Heart right ventricle (tissue), 16 donors: ENCODE measurements at regions not wholly inside any gene's neighbourhood (a gene's known extent, or its start where the extent isn't known, plus 50 kb on each side); places are given as distances from the start of the nearest gene placed in this dataset.

Experiments
- ATAC-seq, 8 donors: fragments of 200-7000 bp; cut with Tn5 transposase; one replicate each; pipeline ENCODE4 v1.9.1; 2020; ENCODE audit warnings: mild to moderate bottlenecking in 8 of 8, moderate library complexity in 8 of 8, moderate number of reproducible peaks in 1 of 8
- DNase-seq, 2 donors: peaks; one replicate each; pipeline ENCODE4 v3.0.0-alpha.2; 2020
- H3K27ac ChIP-seq, 10 donors: fragments of 200-600 bp; sonication (generic) in 2 of 10; one replicate each; pipeline versions ENCODE4 v1.5.0 to v1.8.0; 2020 to 2022; ENCODE audit warnings: mild to moderate bottlenecking in 3 of 10
- H3K27me3 ChIP-seq, 7 donors: fragments of 200-600 bp; one replicate each; pipeline ENCODE4 v1.8.0; 2021 to 2022; ENCODE audit warnings: mild to moderate bottlenecking in 2 of 7
- H3K36me3 ChIP-seq, 9 donors: fragments of 200-600 bp; sonication (generic) in 1 of 9; one replicate each; pipeline versions ENCODE4 v1.5.0 to v1.8.0; 2020 to 2022; ENCODE audit warnings: mild to moderate bottlenecking in 2 of 9
- H3K4me1 ChIP-seq, 9 donors: fragments of 200-600 bp; sonication (generic) in 1 of 9; one replicate each; pipeline versions ENCODE4 v1.5.0 to v1.8.0; 2020 to 2022; ENCODE audit warnings: mild to moderate bottlenecking in 4 of 9
- H3K4me3 ChIP-seq, 10 donors: fragments of 200-600 bp; sonication (generic) in 2 of 10; one replicate each; pipeline versions ENCODE4 v1.5.0 to v1.8.0; 2020 to 2022; ENCODE audit warnings: mild to moderate bottlenecking in 7 of 10, moderate library complexity in 2 of 10
- H3K9me3 ChIP-seq, 11 donors: fragments of 200-600 bp in 10 of 11; sonication (generic) in 2 of 11; one replicate each; pipeline versions ENCODE4 v1.5.0 to v1.8.0; 2013 to 2022; ENCODE audit warnings: mild to moderate bottlenecking in 2 of 11, control low read depth in 1 of 11, moderate library complexity in 1 of 11
- WGBS, 2 donors: extraction: QIAGEN DNeasy Blood & Tissue Kit; methylation state at CpG; one replicate each; pipeline ENCODE4 v1.1.7; 2013; ENCODE audit warnings: inconsistent platforms in 1 of 2; 5-methylcytosine and 5-hydroxymethylcytosine counted together
- intact Hi-C, 10 donors: fragments of 100-400 bp; cut with DNase I; formaldehyde crosslinking; loops; one replicate each; pipeline versions ENCODE4 v1.11.1 to v1.14.2; 2022
- TF ChIP-seq, protein P1 (sequence below), 9 donors: fragments of 200-600 bp; sonication (generic) in 2 of 9; IDR thresholded peaks; one replicate each; pipeline versions ENCODE4 v1.5.0 to v1.8.0; 2021 to 2022; ENCODE audit warnings: antibody characterized with exemption in 9 of 9, mild to moderate bottlenecking in 5 of 9, moderate library complexity in 1 of 9
- donor health status: Arrhythmogenic right ventricular cardiomyopathy.
- donor health status: ischemic (EF 13 %, LVEDD 7.1; RV severe dilation, severe dysfunction).
- donor health status: healthy with polysubstance abuse.
- donor health status: DM: no; HTN: yes; CAD: no.
- donor health status: DM: no; HTN: no; CAD: no.
- donor health status: ischemic (EF 25% LVEDD 6.9; RV normal size, moderate dysfunction).
- donor health status: ischemic (EF 25% LVEDD 5.7; RV mildly dilated, moderate dysfunction).
- donor health status: healthy.
- donor health status: DM: yes; HTN: yes; CAD: no.
- donor health status: Ischemic cardiomyopathy.
- donor health status: ischemic (EF 35%, LVEDD 5.7; RV mildly dilated, moderate dysfunction).
- donor health status: nonischemic (EF 11% LVEDD 7.7; RV severe dilation, severe dysfunction).
- donor health status: DM: yes; HTN: yes; CAD: no.
- donor health status: PGD.
- donor health status: ischemic (EF 29% LVEDD 5.4; RV normal size, mild dysfunction).
- donor health status: nonischemic (EF 23%, LVEDD 6.1; RV moderate dilation, normal function).

DNA sequence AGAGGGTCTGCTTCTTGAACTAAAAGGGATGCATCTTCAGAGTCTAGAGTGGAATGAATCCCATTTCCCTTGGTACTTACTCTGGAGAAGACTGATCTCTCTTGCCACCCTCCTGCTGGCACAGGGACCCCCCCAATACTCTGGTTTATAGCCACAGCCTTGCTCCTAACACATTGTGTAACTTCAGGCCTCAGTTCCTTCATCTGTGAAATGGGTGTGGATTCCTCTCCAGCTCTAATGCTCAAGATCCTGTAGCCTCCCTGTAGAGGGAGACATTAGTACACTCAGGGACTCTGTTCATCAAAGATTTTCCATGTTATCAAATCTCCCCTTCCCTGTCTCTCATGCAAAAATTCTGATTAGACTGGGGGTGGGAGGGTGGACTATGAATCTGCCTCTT is 315.7 kb upstream of the MOCS1 start:
- TF ChIP-seq, protein P1, sequence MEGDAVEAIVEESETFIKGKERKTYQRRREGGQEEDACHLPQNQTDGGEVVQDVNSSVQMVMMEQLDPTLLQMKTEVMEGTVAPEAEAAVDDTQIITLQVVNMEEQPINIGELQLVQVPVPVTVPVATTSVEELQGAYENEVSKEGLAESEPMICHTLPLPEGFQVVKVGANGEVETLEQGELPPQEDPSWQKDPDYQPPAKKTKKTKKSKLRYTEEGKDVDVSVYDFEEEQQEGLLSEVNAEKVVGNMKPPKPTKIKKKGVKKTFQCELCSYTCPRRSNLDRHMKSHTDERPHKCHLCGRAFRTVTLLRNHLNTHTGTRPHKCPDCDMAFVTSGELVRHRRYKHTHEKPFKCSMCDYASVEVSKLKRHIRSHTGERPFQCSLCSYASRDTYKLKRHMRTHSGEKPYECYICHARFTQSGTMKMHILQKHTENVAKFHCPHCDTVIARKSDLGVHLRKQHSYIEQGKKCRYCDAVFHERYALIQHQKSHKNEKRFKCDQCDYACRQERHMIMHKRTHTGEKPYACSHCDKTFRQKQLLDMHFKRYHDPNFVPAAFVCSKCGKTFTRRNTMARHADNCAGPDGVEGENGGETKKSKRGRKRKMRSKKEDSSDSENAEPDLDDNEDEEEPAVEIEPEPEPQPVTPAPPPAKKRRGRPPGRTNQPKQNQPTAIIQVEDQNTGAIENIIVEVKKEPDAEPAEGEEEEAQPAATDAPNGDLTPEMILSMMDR (IDR thresholded peaks at IDR 0.05), result no peak
- Histone ChIP-seq H3K4me1 (no peaks in the 10 kb centered on the region), H3K4me3 (no peak overlapping the region), H3K27ac (no peak overlapping the region), H3K36me3 (no peaks in the 10 kb centered on the region), H3K9me3 (no peaks in the 10 kb centered on the region), H3K27me3 (peaks cover 0 to 18% (median 6%) of the 10 kb centered on the region in 7 donors)
- intact Hi-C loops, result no loop called here
- DNase-seq (no peak), ATAC-seq (no peak)

DNA sequence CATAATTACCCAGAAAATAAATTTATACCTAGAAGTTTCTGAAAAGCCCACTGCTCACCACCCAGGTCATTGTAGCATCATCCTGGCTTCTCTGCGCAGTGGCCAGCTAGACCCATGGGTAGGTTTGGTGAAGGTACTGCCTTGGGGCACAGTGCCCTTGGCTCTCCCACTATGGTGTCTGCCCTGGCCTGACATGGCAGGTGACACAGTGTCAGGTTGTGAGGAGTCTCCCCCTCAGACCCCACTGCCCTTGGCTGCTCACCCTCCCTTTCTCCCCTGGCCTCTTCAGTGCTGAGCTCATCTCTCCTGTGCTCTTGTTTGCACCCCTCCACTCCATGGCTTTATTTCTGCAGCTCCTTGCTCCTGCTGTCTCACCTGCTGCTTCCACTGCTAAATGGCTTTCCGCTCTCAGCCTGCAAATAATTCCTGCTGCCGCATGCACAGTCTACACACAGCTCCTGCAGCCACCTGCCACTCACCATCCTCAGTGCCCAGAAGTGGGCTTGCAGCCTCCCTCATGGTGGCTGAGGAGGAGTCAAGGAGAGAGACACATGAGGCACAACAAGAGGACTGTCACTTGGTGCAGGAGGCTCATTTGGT is 313.4 kb upstream of the MOCS1 start:
- 88 to 95% methylated on average over 3 of the region's 3 CpGs for WGBS, 2 donors
- Histone ChIP-seq H3K9me3 (peaks cover 0 to 5% (median 0%) of the 10 kb centered on the region in 11 donors), H3K4me1 (no peaks in the 10 kb centered on the region), H3K36me3 (no peaks in the 10 kb centered on the region), H3K27me3 (peaks cover 0 to 21% (median 12%) of the 10 kb centered on the region in 7 donors), H3K27ac (no peak overlapping the region), H3K4me3 (no peak overlapping the region)
- intact Hi-C loops, result no loop called here
- ATAC-seq (no peak), DNase-seq (no peak)
- TF ChIP-seq, protein P1 (IDR thresholded peaks at IDR 0.05), result no peak

DNA sequence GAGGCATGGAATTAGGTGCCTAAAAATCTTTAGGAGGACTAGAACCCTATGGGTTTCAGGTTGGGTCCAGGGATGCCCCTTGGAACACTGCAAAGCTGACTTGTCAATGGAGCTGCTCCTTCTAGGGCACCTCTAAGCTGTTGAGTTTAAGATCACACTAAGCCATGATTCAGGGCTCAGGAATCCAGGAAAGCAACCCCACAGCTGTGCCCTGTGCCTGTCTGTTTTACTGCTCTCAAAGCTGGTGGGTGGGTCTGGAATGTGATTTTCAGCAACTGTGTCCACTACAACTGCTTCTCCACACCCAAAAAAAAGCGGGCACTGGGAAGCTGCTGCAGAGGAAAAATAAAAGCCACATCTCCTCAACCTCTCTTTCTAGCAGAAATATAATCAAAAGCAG is 310.4 kb upstream of the MOCS1 start:
- Histone ChIP-seq H3K27me3 (peaks cover 0 to 9% (median 0%) of the 10 kb centered on the region in 7 donors), H3K4me1 (no peaks in the 10 kb centered on the region), H3K9me3 (peaks cover 0 to 10% (median 0%) of the 10 kb centered on the region in 11 donors), H3K27ac (no peak overlapping the region), H3K36me3 (no peaks in the 10 kb centered on the region), H3K4me3 (no peak overlapping the region)
- no peak for ATAC-seq
- WGBS, 2 donors, result 75 to 83% methylated on average over 1 of the region's 1 CpG
- no peak for DNase-seq
- intact Hi-C loops, result no loop called here
- TF ChIP-seq, protein P1 (IDR thresholded peaks at IDR 0.05), result no peak

DNA sequence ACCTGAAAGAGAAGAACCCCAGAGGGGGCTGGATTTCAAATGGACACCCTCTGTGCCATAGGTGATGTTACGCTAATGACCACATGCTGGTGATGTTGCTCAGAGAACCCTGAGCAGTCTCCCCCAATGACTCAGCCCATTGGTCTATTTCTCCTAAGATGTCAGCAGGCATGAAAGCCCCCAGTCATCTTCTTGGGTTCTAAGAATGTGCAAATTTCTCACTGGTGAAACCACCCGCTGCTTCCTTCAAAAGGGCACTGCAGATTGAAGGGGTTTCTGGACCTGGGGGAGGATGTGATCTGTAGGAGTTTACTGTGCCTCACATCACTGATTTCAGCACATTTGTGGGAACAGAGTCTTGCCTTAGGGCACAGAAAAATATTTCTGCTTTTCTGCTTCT is 298.4 kb upstream of the MOCS1 start:
- ATAC-seq, result no peak
- Histone ChIP-seq H3K27me3 (peaks cover 0 to 46% (median 13%) of the 10 kb centered on the region in 7 donors), H3K4me1 (no peaks in the 10 kb centered on the region), H3K27ac (no peak overlapping the region), H3K4me3 (no peak overlapping the region), H3K9me3 (peaks cover 0 to 12% (median 0%) of the 10 kb centered on the region in 11 donors), H3K36me3 (no peaks in the 10 kb centered on the region)
- 81 to 87% methylated on average over 2 of the region's 2 CpGs for WGBS, 2 donors
- DNase-seq, result no peak
- TF ChIP-seq, protein P1 (IDR thresholded peaks at IDR 0.05), result no peak
- intact Hi-C loops, result no loop called here
